Kidney tubule cell (primary cell): ENCODE measurements at regions not wholly inside any gene's neighbourhood (a gene's known extent, or its start where the extent isn't known, plus 50 kb on each side); places are given as distances from the start of the nearest gene placed in this dataset.

Experiments
- DNase-seq: peaks from one replicate; pipeline ENCODE4 v3.0.0-alpha.2; 2018; ENCODE audit warnings: low spot score

- no peak for DNase-seq
Measured at GRCh38 chr15:81774309-81774708, 271.5 kb downstream of the MEX3B start.

- no peak for DNase-seq
Measured at GRCh38 chr15:81768773-81769172, 277.0 kb downstream of the MEX3B start.

GRCh38 chr15:81766829-81767475 lies 278.9 kb downstream of the MEX3B start:
- DNase-seq: no peak

GRCh38 chr15:81765816-81766215 lies 280.0 kb downstream of the MEX3B start:
- DNase-seq: no peak

GRCh38 chr15:81763304-81763703 lies 282.5 kb downstream of the MEX3B start:
- DNase-seq: no peak

GRCh38 chr15:81760686-81761085 lies 285.1 kb downstream of the MEX3B start:
- DNase-seq: no peak

GRCh38 chr15:81758818-81759284 lies 287.0 kb downstream of the MEX3B start:
- no peak for DNase-seq

- no peak for DNase-seq
Measured at GRCh38 chr15:81755626-81756025, 290.2 kb downstream of the MEX3B start.

- no peak for DNase-seq
Measured at GRCh38 chr15:81754078-81754477, 291.7 kb downstream of the MEX3B start.

- no peak for DNase-seq
Measured at GRCh38 chr15:81752974-81753373, 292.8 kb downstream of the MEX3B start.

- peak; percentile 32 for DNase-seq
Measured at GRCh38 chr15:81752546-81752942, 293.3 kb downstream of the MEX3B start.

- DNase-seq: no peak
Measured at GRCh38 chr15:81751816-81752545, 293.8 kb downstream of the MEX3B start.

GRCh38 chr15:81751256-81751655 lies 294.6 kb downstream of the MEX3B start:
- DNase-seq: no peak

GRCh38 chr15:81749716-81750375 lies 296.0 kb downstream of the MEX3B start:
- no peak for DNase-seq

- DNase-seq: no peak
Measured at GRCh38 chr15:81747482-81747881, 298.3 kb downstream of the MEX3B start.

- no peak for DNase-seq
Measured at GRCh38 chr15:81747026-81747425, 298.8 kb downstream of the MEX3B start.

GRCh38 chr15:81744364-81744763 lies 301.5 kb downstream of the MEX3B start:
- no peak for DNase-seq

- no peak for DNase-seq
Measured at GRCh38 chr15:81740416-81740815, 305.4 kb downstream of the MEX3B start.

- DNase-seq: no peak
Measured at GRCh38 chr15:81729340-81729739, 316.5 kb downstream of the MEX3B start.

GRCh38 chr15:81728726-81729125 lies 317.1 kb downstream of the MEX3B start:
- no peak for DNase-seq

- DNase-seq: no peak
Measured at GRCh38 chr15:81725590-81725989, 320.2 kb downstream of the MEX3B start.

GRCh38 chr15:81724536-81724935 lies 321.3 kb downstream of the MEX3B start:
- no peak for DNase-seq

- no peak for DNase-seq
Measured at GRCh38 chr15:81723701-81724100, 322.1 kb downstream of the MEX3B start.
